ENCODE measurements at regions not wholly inside any gene's neighbourhood (a gene's known extent, or its start where the extent isn't known, plus 50 kb on each side); places are given as distances from the start of the nearest gene placed in this dataset.

- no peaks in the 10 kb centered on the region for H4K20me1 ChIP-seq (ENCODE audit: control insufficient read depth, insufficient read depth, insufficient read length)
- Mint-ChIP-seq H3K4me1 (peaks cover 0 to 5% of the 10 kb centered on the region in 2 experiments; a peak in 1 of 4 replicates), H3K9me3 (no peaks in the 10 kb centered on the region; a peak in 1 of 5 replicates), H3K4me3 (no peak overlapping the region), H3K36me3 (ENCODE audit: insufficient read depth in 1 of 3, low read depth in 3 of 3) (no peaks in the 10 kb centered on the region), H3K27ac (no peak overlapping the region), H3K27me3 (ENCODE audit: low read depth) (no peaks in the 10 kb centered on the region)
- no peak overlapping the region for H3K9ac ChIP-seq (ENCODE audit: extremely low read depth, insufficient read length, low read length)
- no peak overlapping the region for H2BK15ac ChIP-seq (ENCODE audit: low read depth, low read length)
- no peak overlapping the region for H3K18ac ChIP-seq (ENCODE audit: insufficient read length, low read depth, low read length)
- no peaks in the 10 kb centered on the region for H3K79me2 ChIP-seq (ENCODE audit: insufficient read depth, low read length)
- H2AK5ac ChIP-seq (ENCODE audit: insufficient read length, low read length) = no peak overlapping the region
- H4K91ac ChIP-seq (ENCODE audit: insufficient read length, low read depth, low read length) = no peak overlapping the region
- no peak for DNase-seq
- H2BK20ac ChIP-seq (ENCODE audit: low read depth, low read length, poor library complexity, severe bottlenecking) = no peak overlapping the region
- H2AFZ ChIP-seq (ENCODE audit: low read length) = no peak overlapping the region
- H3K4me1 ChIP-seq (ENCODE audit: insufficient read depth, low read length) = no peaks in the 10 kb centered on the region
- no peak overlapping the region for H3K27ac ChIP-seq (ENCODE audit: insufficient read length, low read depth, low read length)
- H2BK12ac ChIP-seq (ENCODE audit: insufficient read length, low read depth, low read length) = no peak overlapping the region
- H4K8ac ChIP-seq (replicated peaks; ENCODE audit: insufficient read length, low read depth, low read length) = no peak overlapping the region
- TF ChIP-seq CTCF (conservative IDR thresholded peaks at IDR 0.05) = no peak
- no CpG with 5 or more reads among the region's 1 CpG for WGBS (ENCODE audit: extremely low coverage, insufficient read length, low lambda C conversion rate)
- H3K14ac ChIP-seq (ENCODE audit: insufficient read depth, low read length) = no peak overlapping the region
- H3K23ac ChIP-seq (ENCODE audit: insufficient read length, low read depth, low read length) = no peak overlapping the region
- no peak overlapping the region for H2BK120ac ChIP-seq (ENCODE audit: low read depth, low read length, poor library complexity, severe bottlenecking)
- no peak overlapping the region for H3T11ph ChIP-seq (ENCODE audit: low read length)
- H3K56ac ChIP-seq (ENCODE audit: insufficient read length, low read depth, low read length) = no peak overlapping the region
- no peak overlapping the region for H3K4ac ChIP-seq (ENCODE audit: low read depth, low read length)
- H3K79me1 ChIP-seq (ENCODE audit: insufficient read depth, low read depth, low read length, poor library complexity, severe bottlenecking) = no peaks in the 10 kb centered on the region
- no peaks in the 10 kb centered on the region for H3K23me2 ChIP-seq (ENCODE audit: insufficient read length, low read depth, low read length, poor library complexity, severe bottlenecking)
- H3K4me2 ChIP-seq (ENCODE audit: insufficient read depth, insufficient read length, low read length) = no peak overlapping the region
- H4K5ac ChIP-seq (ENCODE audit: insufficient read length, low read depth, low read length) = no peak overlapping the region
- H3K27me3 ChIP-seq (ENCODE audit: insufficient read depth, low read length) = no peaks in the 10 kb centered on the region
- H3K9me3 ChIP-seq (ENCODE audit: control insufficient read depth, low read depth, low read length) = no peaks in the 10 kb centered on the region
- H2BK5ac ChIP-seq (ENCODE audit: insufficient read length, low read length) = no peak overlapping the region
Observed at GRCh38 chr13:80035096-80035495, 305.8 kb downstream of the SPRY2 start.
